ENCODE measurements at regions not wholly inside any gene's neighbourhood (a gene's known extent, or its start where the extent isn't known, plus 50 kb on each side); places are given as distances from the start of the nearest gene placed in this dataset.

DNA sequence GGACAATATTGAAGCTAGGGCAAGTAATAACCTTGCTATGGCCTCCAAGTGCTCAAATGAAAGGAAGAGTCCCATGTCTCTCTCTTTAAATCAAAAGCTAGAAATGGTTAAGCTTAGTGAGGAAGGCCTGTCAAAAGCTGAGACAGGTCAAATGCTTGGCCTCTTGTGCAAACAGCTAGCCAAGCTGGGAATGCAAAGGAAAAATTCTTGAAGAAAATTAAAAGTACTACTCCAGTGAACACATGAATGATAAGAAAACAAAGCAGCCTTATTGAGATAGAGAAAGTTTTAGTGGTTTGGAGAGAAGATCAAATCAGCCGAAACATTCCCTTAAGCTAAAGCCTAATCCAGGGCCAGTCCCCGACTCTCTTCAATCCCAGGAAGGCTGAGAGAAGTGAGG is 84.1 kb upstream of the PLEKHA5 start:
- TF ChIP-seq, protein P1, sequence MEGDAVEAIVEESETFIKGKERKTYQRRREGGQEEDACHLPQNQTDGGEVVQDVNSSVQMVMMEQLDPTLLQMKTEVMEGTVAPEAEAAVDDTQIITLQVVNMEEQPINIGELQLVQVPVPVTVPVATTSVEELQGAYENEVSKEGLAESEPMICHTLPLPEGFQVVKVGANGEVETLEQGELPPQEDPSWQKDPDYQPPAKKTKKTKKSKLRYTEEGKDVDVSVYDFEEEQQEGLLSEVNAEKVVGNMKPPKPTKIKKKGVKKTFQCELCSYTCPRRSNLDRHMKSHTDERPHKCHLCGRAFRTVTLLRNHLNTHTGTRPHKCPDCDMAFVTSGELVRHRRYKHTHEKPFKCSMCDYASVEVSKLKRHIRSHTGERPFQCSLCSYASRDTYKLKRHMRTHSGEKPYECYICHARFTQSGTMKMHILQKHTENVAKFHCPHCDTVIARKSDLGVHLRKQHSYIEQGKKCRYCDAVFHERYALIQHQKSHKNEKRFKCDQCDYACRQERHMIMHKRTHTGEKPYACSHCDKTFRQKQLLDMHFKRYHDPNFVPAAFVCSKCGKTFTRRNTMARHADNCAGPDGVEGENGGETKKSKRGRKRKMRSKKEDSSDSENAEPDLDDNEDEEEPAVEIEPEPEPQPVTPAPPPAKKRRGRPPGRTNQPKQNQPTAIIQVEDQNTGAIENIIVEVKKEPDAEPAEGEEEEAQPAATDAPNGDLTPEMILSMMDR (conservative IDR thresholded peaks at IDR 0.05; ENCODE audit: low read depth, low read length): no peak
- no peak for DNase-seq (ENCODE audit: low read depth)
- H3K4me3 ChIP-seq (ENCODE audit: low read depth, low read length): no peak overlapping the region

DNA sequence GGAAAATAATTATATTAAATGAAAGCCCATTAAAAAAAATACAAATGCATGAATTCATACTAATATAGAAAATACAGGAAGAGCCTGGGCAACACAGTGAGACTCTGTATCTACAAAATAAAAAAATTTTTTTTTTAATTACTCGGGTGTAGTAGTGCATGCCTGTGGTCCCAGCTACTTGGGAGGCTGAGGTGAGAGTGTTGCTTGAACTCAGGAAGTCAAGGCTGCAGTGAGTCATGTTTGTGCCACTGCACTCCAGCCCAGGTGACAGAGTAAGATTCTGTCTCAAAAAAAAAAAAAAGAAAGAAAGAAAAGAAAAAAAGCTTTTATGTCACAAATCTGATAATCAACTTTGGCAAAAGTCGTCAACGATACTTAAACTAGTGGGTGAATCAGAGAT is 80.6 kb upstream of the PLEKHA5 start:
- no peak for DNase-seq (ENCODE audit: low read depth)
- no peak overlapping the region for H3K4me3 ChIP-seq (ENCODE audit: low read depth, low read length)
- TF ChIP-seq, protein P1 (conservative IDR thresholded peaks at IDR 0.05; ENCODE audit: low read depth, low read length): no peak

DNA sequence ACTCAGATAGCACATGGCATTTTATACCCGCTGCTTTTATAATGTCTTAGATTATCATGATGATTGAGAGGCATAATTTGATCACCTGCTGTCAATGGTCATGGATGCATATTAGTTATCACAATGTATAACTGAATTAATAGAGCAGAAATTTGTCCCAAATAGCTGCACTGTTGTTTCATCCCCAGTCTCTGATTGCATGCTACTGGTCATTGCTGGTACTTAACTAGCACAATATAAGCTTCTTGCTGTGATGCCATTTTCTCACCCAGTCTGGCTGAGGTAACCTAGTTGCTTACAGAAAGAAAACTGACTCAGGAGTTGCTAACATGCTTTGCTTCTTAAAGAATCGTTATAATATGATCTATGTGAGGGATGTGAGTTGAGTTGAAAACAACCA is 76.8 kb upstream of the PLEKHA5 start:
- DNase-seq (ENCODE audit: low read depth): no peak
- no peak overlapping the region for H3K4me3 ChIP-seq (ENCODE audit: low read depth, low read length)
- TF ChIP-seq, protein P1 (conservative IDR thresholded peaks at IDR 0.05; ENCODE audit: low read depth, low read length): no peak

DNA sequence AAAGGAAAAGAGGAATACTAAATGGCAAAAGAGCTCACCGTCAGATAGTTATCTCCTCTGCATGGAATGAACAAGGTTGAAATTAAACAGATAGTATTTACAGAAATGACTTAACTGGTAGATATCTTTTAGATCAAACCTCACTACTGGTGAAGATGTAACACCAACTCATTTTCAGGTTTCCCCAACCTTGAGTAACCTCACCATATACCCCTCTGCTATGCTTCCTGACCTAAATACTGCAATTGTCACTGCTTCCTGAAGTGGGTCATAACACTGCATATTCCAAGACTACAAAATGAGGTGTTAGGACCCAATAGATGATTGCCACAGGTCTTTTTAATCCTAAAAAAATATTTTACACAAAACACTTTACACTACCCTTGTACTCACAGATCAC is 76.3 kb upstream of the PLEKHA5 start:
- no peak overlapping the region for H3K4me3 ChIP-seq (ENCODE audit: low read depth, low read length)
- no peak for DNase-seq (ENCODE audit: low read depth)
- TF ChIP-seq, protein P1 (conservative IDR thresholded peaks at IDR 0.05; ENCODE audit: low read depth, low read length): no peak

DNA sequence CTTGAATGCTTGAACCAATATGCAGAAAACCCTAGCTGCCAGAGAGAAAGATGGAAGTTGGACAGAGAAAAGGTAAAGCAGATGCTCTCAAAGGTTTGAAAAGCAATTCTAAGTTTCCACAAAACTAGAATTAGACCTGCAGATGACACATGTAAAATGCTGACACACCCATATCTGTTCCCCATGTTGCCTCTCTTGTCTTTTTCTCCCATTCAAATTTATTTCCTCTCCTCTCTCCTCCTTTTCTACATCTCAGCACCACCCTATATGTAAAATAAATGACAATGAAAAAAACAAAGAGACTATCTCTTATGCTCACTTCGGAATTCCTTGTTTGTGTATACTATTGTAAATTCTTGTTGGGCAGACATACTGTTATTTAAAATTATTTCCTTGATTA is 75.5 kb upstream of the PLEKHA5 start:
- no peak for DNase-seq (ENCODE audit: low read depth)
- H3K4me3 ChIP-seq (ENCODE audit: low read depth, low read length): no peak overlapping the region
- TF ChIP-seq, protein P1 (conservative IDR thresholded peaks at IDR 0.05; ENCODE audit: low read depth, low read length): no peak

GRCh38 chr12:19055589-19055988 is 73.9 kb upstream of the PLEKHA5 start:
- DNase-seq (ENCODE audit: low read depth): no peak
- H3K4me3 ChIP-seq (ENCODE audit: low read depth, low read length): no peak overlapping the region
- TF ChIP-seq, protein P1 (conservative IDR thresholded peaks at IDR 0.05; ENCODE audit: low read depth, low read length): no peak

DNA sequence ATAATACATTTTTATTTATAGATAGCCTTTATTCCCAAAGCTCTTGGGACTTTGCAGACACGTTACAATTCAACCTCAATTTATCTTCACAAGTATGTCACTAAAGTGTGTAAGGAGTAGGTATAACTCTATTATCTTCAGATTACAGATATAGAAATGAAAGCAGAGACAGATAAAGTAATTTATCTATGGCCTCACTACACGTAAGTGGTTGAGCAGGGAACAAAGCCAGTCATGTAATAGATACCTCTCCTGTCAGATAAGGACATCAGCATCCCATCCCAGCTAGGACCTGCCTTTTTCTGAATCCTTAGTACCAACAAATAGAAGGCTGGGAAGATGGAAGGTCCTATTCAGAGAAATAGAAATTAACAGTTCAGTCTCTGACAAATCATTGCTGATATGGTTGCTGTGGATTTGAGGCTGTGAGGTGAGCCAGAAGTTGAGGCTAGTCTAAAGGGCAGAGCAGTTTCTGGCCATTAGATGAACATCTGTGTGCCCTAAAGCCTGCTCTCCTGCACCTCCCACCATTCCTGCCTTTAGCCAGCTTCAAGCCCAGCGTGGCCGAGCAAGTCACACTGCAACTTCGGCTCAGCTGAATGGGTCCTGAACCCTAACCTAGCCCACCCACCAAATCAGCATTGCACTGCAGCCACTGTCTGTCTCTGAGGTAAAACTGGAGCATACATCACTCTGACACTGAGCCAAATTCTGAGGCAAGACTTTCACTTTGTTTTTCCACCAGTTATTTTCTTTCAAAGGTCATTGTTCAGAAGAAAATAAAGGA is 71.1 kb upstream of the PLEKHA5 start:
- no peak overlapping the region for H3K4me3 ChIP-seq (ENCODE audit: low read depth, low read length)
- TF ChIP-seq, protein P1 (conservative IDR thresholded peaks at IDR 0.05; ENCODE audit: low read depth, low read length): no peak
- no peak for DNase-seq (ENCODE audit: low read depth)
